PFSK-1 (cell line): ENCODE measurements at regions not wholly inside any gene's neighbourhood (a gene's known extent, or its start where the extent isn't known, plus 50 kb on each side); places are given as distances from the start of the nearest gene placed in this dataset.

Experiments used
- FOXP2 ChIP-seq: optimal IDR thresholded peaks from 2 replicates; pipeline ENCODE3; 2011; ENCODE audit warnings: borderline replicate concordance, control low read depth, inconsistent platforms; ENCODE audit not compliant: insufficient read depth; ENCODE audit errors: extremely low read length, extremely low read depth
- POLR2AphosphoS5 ChIP-seq: IDR thresholded peaks from 2 replicates; pipeline ENCODE4 v1.6.1; 2012; ENCODE audit warnings: low read depth, mild to moderate bottlenecking, control low read depth, low read length, moderate library complexity
- SIN3A ChIP-seq: IDR thresholded peaks from 2 replicates; pipeline ENCODE4 v1.6.1; 2012; ENCODE audit warnings: mild to moderate bottlenecking, low read length, moderate library complexity, borderline replicate concordance; ENCODE audit not compliant: insufficient read depth
- TAF1 ChIP-seq: IDR thresholded peaks from 2 replicates; pipeline ENCODE4 v1.6.1; 2012; ENCODE audit warnings: low read length, control low read depth, borderline replicate concordance; ENCODE audit not compliant: insufficient read depth
- TF ChIP-seq, protein P1 (sequence below), 2 experiments: IDR thresholded peaks; 2 replicates each; pipeline versions ENCODE4 v1.6.1 to v1.8.0; 2011 to 2012; ENCODE audit warnings: low read depth in 2 of 2, low read length in 2 of 2, control low read depth in 1 of 2, inconsistent platforms in 1 of 2, mild to moderate bottlenecking in 1 of 2, moderate library complexity in 1 of 2; ENCODE audit not compliant: insufficient read depth in 1 of 2

GRCh38 chr17:13765701-13766100 is 164.0 kb upstream of the HS3ST3A1 start:
- TF ChIP-seq POLR2AphosphoS5 (no peak), TAF1 (no peak), FOXP2 (no peak), SIN3A (no peak)
- TF ChIP-seq, protein P1, sequence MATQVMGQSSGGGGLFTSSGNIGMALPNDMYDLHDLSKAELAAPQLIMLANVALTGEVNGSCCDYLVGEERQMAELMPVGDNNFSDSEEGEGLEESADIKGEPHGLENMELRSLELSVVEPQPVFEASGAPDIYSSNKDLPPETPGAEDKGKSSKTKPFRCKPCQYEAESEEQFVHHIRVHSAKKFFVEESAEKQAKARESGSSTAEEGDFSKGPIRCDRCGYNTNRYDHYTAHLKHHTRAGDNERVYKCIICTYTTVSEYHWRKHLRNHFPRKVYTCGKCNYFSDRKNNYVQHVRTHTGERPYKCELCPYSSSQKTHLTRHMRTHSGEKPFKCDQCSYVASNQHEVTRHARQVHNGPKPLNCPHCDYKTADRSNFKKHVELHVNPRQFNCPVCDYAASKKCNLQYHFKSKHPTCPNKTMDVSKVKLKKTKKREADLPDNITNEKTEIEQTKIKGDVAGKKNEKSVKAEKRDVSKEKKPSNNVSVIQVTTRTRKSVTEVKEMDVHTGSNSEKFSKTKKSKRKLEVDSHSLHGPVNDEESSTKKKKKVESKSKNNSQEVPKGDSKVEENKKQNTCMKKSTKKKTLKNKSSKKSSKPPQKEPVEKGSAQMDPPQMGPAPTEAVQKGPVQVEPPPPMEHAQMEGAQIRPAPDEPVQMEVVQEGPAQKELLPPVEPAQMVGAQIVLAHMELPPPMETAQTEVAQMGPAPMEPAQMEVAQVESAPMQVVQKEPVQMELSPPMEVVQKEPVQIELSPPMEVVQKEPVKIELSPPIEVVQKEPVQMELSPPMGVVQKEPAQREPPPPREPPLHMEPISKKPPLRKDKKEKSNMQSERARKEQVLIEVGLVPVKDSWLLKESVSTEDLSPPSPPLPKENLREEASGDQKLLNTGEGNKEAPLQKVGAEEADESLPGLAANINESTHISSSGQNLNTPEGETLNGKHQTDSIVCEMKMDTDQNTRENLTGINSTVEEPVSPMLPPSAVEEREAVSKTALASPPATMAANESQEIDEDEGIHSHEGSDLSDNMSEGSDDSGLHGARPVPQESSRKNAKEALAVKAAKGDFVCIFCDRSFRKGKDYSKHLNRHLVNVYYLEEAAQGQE (IDR thresholded peaks at IDR 0.05; ENCODE audit: insufficient read depth in 1 of 2, low read depth in 2 of 2, low read length in 2 of 2): no peak

GRCh38 chr17:13770702-13771101 is 169.0 kb upstream of the HS3ST3A1 start:
- TF ChIP-seq SIN3A: no peak

- TF ChIP-seq POLR2AphosphoS5 (no peak), SIN3A (no peak), FOXP2 (no peak)
Measured at GRCh38 chr17:13775450-13775849, 173.7 kb upstream of the HS3ST3A1 start.

DNA sequence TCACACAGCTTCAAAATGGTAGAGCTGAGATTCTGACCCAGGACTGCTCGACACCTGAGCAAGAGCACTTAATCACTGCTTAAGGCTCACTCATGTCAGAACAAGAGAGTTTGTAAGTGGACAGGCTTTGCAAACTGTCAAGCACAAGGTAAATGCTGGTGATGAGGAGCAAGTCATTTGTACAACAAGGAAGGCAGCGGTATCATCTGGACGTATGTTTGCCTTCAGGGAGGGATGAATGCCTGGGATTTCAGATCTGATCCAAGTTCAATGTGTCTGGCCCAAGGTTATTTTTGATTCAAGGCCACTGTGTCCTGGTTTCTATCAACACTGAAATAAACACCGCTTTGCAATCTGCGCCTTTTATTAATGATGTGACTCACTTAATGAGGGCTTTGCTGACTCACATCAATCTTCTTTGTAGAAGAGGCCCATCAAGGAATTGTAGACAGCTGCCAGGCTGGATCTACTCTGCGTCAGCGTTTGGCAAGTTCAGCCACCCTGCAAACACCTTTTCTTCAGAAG is 174.4 kb upstream of the HS3ST3A1 start:
- TF ChIP-seq SIN3A: no peak
- TF ChIP-seq TAF1: no peak

GRCh38 chr17:13777003-13777402 is 175.3 kb upstream of the HS3ST3A1 start:
- TF ChIP-seq POLR2AphosphoS5 (no peak), SIN3A (no peak), TAF1 (no peak)

DNA sequence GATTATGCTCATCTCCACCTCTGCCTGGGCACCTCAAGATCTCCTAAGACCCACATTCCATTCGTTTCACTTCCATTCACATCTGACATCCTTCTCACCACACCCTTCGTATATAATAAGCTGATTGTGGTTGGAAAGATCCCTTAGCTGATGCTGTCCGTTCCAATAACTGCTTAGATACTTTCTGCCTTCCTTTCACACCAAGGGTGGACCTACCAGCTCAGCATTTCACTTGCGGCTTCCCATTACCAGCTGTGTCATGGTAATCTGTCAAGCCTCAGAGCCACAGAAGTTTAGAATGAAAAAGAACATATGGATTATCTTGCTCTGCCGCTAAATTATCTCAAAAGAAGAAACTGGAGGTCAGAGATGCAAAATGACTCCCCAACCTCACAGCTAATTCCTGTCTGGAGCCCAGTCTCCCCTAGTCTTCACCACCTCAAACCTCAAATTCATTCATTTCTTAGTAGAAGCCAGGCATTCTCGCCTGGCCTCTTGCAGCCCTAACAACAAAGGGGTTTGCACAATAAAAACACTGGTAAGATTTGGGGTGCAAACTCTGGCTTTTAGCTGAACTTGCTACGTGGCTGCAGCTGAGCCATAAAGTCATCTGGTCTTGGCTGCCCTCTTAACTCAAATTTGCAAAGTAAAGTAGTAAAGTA is 182.8 kb upstream of the HS3ST3A1 start:
- TF ChIP-seq SIN3A (no peak), TAF1 (no peak)
- TF ChIP-seq, protein P1 (IDR thresholded peaks at IDR 0.05; ENCODE audit: insufficient read depth in 1 of 2, low read depth in 2 of 2, low read length in 2 of 2): no peak

DNA sequence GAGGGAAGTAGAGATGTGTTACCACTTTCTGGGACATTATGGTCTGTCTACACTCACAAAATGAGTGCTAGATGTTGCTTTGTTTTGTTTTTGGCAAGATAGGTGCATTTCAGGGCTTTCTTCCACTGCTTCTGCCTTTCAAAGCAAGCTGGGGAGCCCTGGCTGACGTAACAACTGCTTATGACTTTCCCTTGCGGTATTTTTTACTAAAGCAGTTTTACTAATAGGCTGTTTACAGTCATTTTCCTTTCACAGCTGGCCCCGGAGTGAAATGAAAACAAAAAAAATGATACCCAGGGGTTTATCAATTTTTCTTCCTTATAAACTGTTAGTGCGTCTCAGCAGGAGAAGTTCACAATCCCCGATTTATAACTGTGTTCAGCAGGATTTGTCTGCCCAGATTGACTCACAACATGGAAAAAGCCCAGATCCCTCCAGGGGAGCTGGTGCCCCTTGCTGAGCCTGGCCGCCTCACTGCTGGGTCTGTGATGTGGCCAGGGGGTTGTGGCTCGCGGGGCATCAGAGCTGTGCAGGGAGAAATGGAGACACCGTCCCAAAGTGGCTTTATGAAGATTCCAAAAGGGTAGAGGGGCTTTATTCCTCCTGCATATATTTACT is 184.4 kb upstream of the HS3ST3A1 start:
- TF ChIP-seq FOXP2 (no peak), POLR2AphosphoS5 (no peak), SIN3A (no peak), TAF1 (no peak)
- TF ChIP-seq, protein P1 (IDR thresholded peaks at IDR 0.05; ENCODE audit: insufficient read depth in 1 of 2, low read depth in 2 of 2, low read length in 2 of 2): no peak
